ENCODE measurements at regions not wholly inside any gene's neighbourhood (a gene's known extent, or its start where the extent isn't known, plus 50 kb on each side); places are given as distances from the start of the nearest gene placed in this dataset.

DNA sequence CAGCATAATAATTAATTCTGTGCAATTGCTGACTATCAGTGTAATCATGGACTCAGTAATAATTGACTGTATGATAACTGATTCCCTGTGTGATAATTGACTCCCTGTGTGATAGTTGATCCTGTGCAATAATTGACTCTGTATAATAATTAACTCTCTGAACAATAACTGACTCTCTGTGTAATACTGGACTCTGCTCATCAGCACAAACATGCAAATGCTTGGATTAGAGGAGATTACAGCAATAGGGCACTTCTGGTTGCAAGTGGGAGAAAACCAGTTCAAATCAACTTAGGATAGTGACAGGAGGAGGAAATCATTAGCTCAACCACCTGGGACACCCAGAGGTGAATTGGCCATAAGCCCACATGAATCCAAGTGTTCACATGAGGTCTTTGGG lies 582.1 kb downstream of the RBFOX1 start:
- no peaks in the 10 kb centered on the region for H3K4me1 ChIP-seq (replicated peaks in 1 of 2)
- no peaks in the 10 kb centered on the region for H3K36me3 ChIP-seq (replicated peaks in 1 of 2)
- H3K4me3 ChIP-seq: no peak overlapping the region
- no peak overlapping the region for H3K27ac ChIP-seq
- intact Hi-C loops (cut with DNase I): no loop called here
- DNase-seq: no peak
- no peaks in the 10 kb centered on the region for H3K9me3 ChIP-seq (replicated peaks in 1 of 3)
- H3K27me3 ChIP-seq: no peaks in the 10 kb centered on the region
- no peak for TF ChIP-seq POLR2A (IDR thresholded peaks at IDR 0.05)
- TF ChIP-seq, protein P1, sequence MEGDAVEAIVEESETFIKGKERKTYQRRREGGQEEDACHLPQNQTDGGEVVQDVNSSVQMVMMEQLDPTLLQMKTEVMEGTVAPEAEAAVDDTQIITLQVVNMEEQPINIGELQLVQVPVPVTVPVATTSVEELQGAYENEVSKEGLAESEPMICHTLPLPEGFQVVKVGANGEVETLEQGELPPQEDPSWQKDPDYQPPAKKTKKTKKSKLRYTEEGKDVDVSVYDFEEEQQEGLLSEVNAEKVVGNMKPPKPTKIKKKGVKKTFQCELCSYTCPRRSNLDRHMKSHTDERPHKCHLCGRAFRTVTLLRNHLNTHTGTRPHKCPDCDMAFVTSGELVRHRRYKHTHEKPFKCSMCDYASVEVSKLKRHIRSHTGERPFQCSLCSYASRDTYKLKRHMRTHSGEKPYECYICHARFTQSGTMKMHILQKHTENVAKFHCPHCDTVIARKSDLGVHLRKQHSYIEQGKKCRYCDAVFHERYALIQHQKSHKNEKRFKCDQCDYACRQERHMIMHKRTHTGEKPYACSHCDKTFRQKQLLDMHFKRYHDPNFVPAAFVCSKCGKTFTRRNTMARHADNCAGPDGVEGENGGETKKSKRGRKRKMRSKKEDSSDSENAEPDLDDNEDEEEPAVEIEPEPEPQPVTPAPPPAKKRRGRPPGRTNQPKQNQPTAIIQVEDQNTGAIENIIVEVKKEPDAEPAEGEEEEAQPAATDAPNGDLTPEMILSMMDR (IDR thresholded peaks at IDR 0.05): no peak

DNA sequence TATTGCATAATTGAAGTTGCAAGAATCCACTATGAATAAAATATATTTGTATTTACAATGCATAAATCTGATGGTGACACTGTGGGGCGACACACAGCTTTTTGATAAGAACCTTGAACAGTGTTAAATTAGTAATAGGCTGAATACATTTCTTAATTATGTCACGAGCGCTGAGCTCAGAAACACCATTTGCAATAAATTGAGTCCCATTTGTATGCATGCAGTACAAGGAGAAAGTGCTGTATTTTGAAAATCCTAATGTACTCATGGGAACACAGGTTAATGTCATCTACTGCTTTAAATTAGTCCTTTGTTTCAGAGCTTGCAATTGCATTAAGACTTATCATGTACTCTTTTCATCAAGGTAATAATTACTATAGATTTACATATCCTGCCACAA lies 579.5 kb downstream of the RBFOX1 start:
- intact Hi-C loops (cut with DNase I): no loop called here

DNA sequence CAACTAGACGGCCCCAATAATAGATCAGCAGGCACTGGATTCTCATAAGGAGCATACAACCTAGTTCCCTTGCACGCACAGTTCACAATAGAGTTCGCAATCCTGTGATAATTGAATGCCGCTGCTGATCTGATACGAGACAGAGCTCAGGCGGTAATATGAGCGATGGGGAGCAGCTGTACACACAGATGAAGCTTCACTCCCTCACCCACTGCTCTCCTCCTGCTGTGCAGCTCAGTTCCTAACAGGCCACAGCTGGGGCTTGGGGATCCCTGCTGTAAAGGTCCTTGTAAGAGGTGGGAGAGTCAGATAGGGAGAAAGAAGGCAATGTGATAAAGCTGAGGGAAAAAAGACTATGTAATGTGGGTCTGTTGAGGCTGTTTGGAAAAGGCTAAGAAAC lies 577.5 kb downstream of the RBFOX1 start:
- H3K27ac ChIP-seq: no peak overlapping the region
- intact Hi-C loops (cut with DNase I): no loop called here

More for the DNA sequence above, 579.5 kb downstream of the RBFOX1 start:
- Histone ChIP-seq H3K27me3 (no peaks in the 10 kb centered on the region), H3K9me3 (replicated peaks in 1 of 3) (no peaks in the 10 kb centered on the region), H3K27ac (no peak overlapping the region), H3K4me3 (no peak overlapping the region), H3K4me1 (replicated peaks in 1 of 2) (no peaks in the 10 kb centered on the region), H3K36me3 (replicated peaks in 1 of 2) (no peaks in the 10 kb centered on the region)
- TF ChIP-seq, protein P1 (IDR thresholded peaks at IDR 0.05): no peak
- no peak for TF ChIP-seq POLR2A (IDR thresholded peaks at IDR 0.05)
- WGBS, 4 donors: 71 to 83% (median 79%) methylated on average over 3 of the region's 3 CpGs
- no peak for DNase-seq

DNA sequence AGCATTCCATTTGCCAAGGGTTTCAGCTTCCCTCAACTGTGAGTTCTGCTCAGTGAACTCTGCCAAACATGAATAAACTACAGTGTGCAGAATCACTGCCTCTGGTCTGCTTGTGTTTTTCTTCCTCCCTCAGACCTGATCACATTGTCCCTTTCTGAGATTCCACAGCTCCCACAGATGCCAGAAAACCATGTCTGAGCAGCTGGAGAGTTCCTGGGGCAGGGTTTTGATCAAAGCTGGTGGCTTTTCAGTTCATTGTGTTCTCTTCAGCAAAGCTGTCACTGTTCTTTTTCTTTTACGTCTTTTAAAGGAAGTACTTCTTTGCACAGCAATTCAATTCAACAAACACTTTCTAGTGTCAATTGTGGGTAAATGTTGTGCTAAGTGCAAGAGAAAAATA lies 555.8 kb downstream of the RBFOX1 start:
- H3K9me3 ChIP-seq (replicated peaks in 1 of 3): no peaks in the 10 kb centered on the region
- no peaks in the 10 kb centered on the region for H3K27me3 ChIP-seq
- H3K4me1 ChIP-seq (replicated peaks in 1 of 2): no peaks in the 10 kb centered on the region
- no peak overlapping the region for H3K4me3 ChIP-seq
- H3K36me3 ChIP-seq (replicated peaks in 1 of 2): no peaks in the 10 kb centered on the region
- no peak for TF ChIP-seq POLR2A (IDR thresholded peaks at IDR 0.05)
- TF ChIP-seq, protein P1 (IDR thresholded peaks at IDR 0.05): no peak
- H3K27ac ChIP-seq: no peak overlapping the region
- 9 to 30% (median 26%) methylated on average over 1 of the region's 1 CpG for WGBS, 4 donors
- no peak for DNase-seq
- intact Hi-C loops (cut with DNase I): no loop called here

More for the DNA sequence above, 577.5 kb downstream of the RBFOX1 start:
- Histone ChIP-seq H3K9me3 (replicated peaks in 1 of 3) (no peaks in the 10 kb centered on the region), H3K27me3 (no peaks in the 10 kb centered on the region), H3K4me3 (no peak overlapping the region), H3K4me1 (replicated peaks in 1 of 2) (no peaks in the 10 kb centered on the region), H3K36me3 (replicated peaks in 1 of 2) (no peaks in the 10 kb centered on the region)
- TF ChIP-seq, protein P1 (IDR thresholded peaks at IDR 0.05): no peak
- TF ChIP-seq POLR2A (IDR thresholded peaks at IDR 0.05): no peak
- no peak for DNase-seq
- 68 to 75% (median 72%) methylated on average over 6 to 7 of the region's 7 CpGs for WGBS, 4 donors

Data from adrenal gland (tissue), 9 donors.